NCI-H82 (cell line): ENCODE measurements at regions not wholly inside any gene's neighbourhood (a gene's known extent, or its start where the extent isn't known, plus 50 kb on each side); places are given as distances from the start of the nearest gene placed in this dataset.

Experiments used
- DNase-seq: peaks from one replicate; lab custom pipeline; 2025; lab: John Stamatoyannopoulos, UW

DNA sequence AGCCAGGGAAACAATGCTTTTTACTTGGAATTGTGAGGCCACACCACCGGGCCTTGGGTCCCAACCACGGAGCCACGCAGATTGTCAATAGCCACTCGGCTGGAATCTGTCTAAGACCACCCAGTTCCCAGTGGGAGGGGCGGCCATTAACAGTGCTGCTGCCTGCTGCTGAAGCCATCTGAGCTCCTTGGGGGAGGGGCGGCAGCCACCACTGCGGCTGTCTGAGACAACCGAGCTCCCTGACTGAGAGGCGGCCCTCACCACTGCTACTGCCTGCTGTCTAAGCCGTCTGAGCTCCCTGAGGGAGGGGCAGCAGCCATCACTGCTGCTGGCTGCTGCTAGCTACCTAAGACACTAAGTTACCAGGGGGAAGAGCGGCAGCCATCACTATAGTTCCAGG, 64.3 kb downstream of the DMRTA2 start:
- peak; percentile 75 for DNase-seq

DNA sequence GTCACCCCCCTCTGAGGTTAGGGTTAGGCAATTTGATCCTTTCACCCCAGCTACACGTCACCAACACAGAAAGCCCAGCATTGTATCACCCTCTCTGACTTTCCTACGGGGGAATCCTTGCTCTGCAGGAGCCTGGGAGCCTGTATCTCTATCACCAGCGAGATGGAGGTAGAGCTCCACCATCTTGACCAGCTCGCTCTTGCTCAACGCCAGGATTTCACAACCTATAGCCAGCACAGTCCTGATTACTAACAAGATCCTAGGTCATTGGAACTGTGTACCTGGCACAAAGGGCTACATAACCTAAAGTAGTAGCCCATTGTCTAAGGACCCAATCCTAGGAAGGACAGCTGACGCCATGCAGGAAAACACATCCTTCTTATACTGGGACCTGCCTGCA, 66.1 kb downstream of the DMRTA2 start:
- DNase-seq = no peak

DNA sequence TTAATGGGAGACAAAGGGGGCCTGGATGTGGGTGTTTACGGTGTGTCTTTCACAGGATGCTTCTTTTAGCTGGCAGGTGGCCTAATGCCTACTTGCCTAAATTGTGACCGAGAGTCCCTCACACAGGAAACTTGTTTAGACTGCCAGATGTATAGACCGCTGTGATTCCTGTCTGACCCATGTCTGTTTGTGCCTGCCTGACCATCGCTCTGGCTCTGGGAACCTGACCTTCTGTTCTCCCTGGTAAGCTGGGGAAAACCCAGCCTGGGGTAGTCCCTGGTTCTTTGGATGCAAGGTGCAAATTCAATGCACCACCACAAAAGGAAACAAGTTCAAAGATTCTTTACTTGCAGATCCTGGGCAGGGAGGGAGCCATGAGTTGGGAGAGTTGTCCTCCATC, 68.4 kb downstream of the DMRTA2 start:
- DNase-seq = no peak

DNA sequence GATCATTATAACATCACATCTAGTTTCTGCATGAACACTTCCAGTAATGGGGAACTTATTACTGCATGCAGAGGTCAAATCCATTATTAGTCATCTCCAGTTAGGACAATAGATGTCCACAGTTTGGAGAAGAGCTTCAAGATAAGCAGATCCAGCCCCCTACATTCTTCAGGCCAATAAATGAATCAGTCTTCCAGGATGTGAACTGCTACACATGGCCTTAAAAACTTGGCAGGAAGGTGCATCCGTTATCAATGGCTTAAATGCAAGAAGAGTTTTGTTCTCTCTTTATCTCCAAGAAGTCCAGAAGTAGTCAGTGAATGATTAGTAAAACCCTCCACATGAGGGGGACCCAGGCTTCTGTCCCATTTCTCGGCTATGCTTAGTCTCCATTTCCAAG, 70.8 kb downstream of the DMRTA2 start:
- no peak for DNase-seq

DNA sequence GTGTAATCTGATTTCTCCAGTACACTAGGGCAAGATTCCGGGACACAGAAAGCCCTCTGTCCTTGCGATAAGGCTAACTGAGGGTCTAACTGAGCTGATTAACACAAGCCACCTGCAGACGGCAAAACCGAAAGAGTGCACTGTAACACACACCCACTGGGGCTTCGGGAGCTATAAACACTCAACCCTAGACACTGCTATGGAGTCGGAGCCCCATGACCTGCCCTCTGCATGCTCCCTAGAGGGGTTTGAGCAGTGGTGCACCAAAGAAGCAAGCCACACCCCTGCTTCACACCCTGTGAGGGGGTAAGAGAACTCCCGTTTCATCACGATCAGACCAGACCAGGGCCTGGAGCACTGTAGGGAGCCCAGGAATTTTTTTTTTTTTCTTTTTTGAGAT, 72.4 kb downstream of the DMRTA2 start:
- DNase-seq = no peak

DNA sequence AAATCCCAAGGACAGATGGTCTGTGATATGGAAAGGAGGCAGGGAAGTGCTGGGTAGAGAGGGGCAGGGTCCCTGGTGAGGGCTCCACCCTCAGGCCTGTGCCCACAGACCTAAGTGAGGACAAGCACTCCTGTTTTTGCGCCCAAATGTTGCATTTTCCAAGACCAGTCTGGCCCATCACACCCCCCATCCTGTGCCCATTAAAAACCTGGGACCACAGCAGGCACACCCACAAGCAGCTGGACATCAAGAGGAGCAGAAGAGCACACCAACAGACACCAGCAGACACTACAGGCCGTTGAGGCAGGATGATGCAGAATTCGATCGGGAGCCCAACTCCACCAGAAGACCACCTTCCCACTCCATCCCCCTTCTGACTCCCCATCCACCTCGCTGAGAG, 72.8 kb downstream of the DMRTA2 start:
- no peak for DNase-seq

DNA sequence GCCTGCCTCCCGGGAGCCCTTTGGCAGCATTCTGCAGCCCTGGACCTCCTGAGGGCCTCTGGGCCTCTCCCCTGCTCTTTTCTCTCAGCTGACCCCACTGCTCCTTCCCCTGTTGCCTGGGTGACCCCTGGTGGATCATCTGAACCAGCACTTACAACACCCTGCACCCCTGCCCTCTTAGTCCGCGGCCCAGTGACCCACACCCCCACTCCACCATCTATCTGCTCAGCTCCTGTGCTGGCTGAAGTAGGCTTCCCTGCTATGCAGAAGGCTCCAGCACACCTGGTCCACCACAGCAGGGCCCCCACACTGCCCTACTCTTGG, 74.0 kb downstream of the DMRTA2 start:
- peak; percentile 39 for DNase-seq

DNA sequence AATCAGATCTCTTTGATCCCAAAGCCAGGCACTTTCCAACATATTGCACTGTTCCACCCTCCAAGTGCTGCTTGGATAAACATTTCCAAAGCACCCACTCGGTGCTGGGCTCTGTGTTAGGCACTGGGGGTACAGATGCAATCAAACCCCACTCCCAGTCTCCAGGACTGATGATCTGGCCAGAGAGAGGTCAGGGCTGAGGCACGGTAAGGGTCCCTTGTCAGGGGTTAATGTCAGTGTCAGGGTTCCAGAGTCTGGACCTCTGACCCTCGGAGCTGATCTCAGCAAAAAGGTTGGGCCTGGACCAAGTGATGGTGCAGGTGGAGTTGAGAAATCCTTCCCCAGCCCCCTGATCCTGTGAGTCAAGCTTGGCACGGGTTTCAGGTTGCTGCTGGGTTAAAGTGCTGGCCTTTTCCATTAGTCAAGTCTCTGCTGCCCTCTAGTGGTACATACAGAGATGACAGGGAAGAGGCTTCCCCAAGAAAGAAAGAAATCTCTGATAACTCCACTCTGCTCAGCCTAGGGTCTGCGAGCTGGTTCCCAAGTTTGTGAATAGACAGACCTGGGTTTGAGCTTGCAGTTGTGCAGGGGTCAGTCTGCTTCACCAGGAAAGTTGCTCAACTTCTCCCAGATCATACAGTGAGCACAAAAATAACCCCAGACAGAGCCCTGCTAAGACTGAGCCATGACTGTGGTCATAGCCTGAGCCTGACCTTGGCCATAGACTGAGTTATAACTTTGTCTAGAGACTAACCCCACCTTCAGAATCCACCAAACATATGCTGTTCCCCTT, 74.6 kb downstream of the DMRTA2 start:
- DNase-seq = peak; percentile 95

DNA sequence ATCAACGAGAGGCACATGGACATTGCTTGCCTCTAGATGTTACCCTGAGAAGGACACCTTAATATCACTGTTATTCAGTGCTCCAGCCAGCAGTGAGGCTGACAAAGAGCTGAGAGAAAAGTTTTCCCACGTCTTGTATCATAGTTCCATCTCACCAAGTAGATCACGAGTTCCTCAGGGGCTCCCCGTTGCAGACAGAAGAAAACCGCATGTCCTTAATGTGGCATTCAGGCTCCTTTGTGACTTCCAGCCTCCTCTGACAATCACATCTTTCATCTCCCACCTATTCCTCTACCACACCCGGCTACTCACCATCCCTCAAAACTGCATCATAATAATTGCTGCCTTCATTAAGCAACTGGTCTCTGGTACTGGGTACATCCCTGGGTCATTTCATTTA, 75.3 kb downstream of the DMRTA2 start:
- no peak for DNase-seq

DNA sequence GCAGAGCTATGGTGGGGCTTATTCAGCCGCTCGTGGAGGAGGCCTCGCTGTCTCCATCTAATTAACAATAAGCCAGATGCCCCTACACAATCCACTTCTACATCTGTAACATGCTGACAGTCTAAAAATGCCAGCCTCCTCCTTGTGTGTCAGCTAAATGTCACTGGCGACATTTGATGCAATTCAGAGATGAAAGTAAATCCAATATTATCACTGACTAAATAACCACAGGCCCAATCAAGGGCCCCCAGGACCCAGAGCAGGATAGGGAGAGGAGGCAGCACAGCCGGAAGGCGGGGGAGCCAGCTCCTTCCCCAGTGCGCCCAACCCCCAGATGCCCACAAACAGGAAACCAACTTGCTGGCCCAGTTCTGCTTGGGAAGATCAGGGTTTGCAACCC, 76.6 kb downstream of the DMRTA2 start:
- peak; percentile 23 for DNase-seq

DNA sequence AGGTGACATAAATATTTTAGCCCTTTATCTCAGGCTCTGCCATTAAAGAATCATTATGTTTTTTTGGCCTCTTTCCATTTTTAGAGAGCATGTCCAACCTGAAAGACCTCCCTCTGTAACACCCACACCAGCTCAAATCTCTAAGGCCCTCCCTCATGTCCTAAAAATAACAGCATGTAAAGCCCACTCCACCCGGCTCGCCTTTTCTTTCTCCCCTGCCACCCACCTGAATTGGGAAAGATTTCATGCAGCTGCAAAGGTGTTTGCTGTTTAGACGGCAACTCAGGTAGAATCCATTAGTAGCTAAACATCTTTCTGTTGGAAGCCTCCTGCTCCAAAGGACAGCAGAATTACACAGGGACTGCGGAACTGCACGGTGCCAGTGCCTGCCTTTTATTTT, 79.9 kb downstream of the DMRTA2 start:
- DNase-seq = no peak

DNA sequence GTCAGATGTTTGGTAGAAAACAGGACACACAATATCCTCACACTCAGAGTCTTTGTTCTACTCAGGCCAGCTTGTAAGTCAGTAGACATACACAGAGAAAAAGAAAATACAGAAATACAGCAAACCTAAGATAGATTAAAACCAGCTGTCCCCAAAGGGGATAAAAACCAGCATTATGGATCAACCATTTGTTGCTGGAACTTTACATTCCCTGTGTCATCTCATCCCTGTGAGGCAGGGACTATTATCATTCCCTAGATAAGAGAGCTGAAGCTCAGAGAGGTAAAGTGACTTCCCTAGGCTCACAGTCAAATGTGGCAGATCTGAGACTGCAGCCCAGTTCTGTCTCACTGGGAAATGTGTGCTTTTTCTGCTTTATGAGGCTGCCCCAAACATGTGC, 80.7 kb downstream of the DMRTA2 start:
- no peak for DNase-seq

DNA sequence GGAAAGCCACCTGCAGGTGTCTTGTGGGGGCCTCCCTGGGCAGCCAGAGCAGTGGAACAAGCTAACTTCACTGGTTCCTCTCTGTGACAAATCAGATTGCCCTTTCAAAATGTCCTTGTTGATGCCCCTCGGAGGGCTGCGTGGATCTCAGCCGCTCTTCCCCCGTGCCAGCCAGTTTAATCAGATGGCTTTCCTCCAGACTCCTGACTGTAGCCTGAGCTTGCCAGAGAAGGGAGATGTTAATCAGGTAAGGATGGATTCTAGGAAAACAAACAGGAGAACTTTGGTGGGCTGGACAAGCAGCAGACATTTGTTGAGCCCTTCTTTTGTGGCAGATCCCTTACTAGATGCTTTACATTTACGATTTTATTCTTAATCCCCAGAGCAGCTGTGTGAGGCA, 88.2 kb downstream of the DMRTA2 start:
- peak; percentile 10 for DNase-seq

DNA sequence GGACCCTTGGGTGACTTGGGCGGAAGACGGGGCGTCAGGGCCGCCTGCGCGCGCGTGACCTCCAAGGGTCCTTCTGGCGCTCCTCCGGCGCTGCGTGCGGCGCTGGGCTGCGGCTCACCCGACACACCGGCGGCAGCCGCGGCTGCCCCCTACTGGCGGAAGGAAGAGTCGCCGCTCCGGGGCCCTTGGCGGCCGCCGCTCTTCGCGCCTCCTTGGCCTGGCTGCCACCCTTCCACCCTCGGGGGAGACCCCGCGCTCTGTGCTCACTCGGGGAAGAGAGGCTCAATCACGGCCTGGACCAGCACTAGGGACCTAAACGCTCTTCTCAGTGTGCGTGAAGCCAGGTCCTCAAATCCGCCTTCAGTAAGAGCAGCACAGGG, 89.7 kb downstream of the DMRTA2 start:
- no peak for DNase-seq

DNA sequence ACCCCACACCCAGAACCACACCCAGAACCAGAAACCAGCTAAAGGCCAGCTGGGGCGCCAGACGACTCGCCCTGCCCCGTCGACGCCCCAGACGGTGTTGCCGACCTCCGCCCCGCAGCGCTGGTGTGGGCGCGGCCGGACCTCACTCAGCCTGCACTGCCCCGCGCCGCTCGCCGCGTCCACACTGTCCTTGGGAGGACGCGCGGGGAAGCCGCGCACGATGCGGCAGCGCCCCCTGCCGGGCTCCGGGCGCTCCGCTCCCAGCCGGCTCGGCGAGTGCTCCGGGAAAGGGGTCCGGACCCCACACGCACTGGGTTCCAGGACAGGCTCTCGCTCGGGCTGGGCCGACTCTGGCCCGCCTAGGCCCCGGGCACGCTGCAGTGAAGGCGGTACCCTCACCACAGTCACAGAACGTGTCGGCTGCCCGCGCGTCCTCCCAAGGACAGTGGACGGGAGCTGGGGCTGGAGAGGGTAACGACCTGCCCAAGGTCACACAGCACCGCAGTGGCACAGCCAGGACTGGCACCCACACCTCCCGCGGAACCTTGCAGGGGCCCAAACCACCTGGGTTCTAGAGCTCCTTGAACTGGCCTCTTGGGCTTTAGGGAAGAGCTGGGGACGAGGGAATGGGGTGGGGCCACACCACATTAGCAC, 90.2 kb downstream of the DMRTA2 start:
- DNase-seq = no peak

DNA sequence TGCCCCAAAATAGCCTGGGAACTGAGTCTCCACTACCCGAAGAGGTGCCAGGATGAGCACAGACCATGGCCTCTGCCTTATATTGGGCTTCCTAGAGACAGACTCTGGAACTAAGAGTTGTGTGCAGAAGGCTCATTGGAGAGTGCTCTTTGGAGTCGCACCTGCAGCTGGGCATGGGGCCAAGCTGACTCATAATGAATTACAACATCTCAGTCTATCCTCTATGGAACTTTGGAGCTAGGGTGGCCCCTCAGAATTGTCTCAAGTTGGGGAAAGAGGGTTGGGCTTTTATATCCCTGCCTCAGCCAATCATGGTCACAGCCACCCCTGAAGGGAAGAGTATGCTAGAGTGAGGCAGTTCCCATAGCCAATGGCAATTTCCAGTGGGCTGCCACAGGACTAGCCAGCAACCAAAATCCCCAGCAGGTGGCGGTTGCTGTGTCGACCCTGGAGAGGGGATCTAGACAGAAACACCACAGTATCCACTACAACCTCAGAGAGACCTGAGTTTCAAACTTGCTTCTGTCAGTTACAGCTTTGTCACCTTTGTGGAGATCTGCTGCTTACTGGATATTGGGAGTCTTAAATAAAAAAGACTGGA, 93.8 kb downstream of the DMRTA2 start:
- peak; percentile 36 for DNase-seq

DNA sequence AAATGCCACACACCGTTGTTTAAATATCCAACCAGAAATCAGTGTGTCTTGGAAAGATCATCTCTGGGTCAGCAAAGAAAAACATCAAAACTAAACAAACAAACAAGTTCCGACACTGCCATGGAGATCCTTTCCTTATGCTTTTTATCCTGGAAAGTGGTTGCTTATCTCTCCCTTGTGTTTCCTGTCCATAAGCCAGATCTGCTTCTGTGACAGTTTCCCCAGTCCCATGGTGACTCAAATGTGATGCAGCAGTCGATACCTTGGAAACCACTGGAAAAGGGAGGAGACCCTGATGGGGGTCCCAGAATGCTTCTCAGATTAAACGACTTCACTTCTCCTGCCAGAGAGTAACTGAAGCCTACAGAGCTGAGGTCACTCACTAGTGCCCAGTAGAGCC, 94.7 kb downstream of the DMRTA2 start:
- no peak for DNase-seq

DNA sequence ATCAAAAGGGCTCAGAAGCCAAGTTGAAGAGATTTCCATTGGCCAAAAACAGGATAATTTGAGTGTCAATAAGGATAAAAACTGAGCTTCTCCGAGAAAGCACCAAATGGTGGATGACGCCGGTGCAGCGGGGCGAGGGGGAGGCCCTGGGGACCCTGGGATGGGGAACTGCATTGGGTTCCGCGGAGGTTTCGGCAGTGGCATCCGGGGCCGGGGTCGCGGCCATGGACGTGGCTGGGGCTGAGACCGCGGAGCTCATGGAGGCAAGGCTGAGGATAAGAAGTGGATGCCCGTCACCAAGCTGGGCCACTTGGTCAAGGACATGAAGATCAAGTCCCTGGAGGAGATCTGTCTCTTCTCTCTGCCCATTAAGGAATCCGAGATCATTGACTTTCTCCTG, 97.2 kb downstream of the DMRTA2 start:
- DNase-seq = no peak

DNA sequence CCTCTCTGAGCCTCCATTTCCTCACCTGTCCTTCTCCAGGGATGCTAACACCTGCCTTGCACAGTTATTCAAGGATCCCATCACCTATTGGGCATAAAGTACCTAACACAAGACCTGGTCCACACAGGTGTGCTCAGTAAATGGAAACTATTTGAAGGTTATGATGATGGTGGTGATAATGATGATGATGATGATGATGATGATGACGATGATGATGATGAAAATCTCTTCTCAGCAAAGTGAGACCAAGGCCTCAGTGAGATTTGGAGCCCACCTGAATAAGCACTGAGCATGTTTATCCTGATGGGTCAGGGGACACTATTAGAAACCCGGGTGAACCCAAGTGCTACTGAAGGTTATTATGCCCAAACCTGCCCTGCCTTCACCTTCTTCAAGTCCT, 100.7 kb downstream of the DMRTA2 start:
- DNase-seq = no peak

DNA sequence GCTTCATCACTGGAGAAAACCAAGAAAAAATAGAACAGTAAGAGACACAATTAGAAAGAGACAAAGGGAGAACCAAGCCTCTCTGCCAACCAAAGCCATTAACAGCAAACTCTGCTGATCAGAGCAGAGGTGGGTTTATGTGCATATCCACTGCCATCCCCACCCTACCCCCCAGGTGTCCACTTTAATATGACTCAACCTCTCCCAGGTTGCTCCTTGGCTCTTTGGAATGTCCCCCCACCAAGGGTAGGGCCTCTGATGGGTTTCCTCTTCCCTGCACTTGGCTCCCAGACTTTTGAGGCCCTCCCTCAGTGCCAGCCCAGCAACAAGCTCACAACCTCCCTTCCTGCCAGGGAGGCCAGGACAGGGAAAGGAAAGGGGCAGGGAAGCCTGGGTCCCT, 104.8 kb downstream of the DMRTA2 start:
- no peak for DNase-seq

DNA sequence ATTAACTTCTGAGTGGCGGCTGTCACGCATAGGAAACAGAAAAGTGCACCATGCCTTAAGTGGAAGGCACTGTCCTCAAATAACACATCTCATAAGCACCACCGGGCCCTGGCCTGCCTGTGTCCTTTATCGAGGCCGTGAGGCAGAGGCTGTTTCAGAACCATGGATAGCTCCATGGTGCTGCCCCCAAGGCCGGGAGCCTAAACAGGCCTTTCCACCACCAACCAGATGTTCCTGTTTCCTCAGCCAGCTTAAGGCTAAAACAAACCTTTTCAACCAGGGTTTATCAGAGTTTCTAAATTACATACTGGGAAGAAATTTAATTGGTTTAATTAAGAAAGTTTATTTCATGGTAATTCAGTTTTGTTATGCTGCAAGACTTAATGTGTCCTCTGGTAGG, 114.4 kb downstream of the DMRTA2 start:
- peak; percentile 45 for DNase-seq

DNA sequence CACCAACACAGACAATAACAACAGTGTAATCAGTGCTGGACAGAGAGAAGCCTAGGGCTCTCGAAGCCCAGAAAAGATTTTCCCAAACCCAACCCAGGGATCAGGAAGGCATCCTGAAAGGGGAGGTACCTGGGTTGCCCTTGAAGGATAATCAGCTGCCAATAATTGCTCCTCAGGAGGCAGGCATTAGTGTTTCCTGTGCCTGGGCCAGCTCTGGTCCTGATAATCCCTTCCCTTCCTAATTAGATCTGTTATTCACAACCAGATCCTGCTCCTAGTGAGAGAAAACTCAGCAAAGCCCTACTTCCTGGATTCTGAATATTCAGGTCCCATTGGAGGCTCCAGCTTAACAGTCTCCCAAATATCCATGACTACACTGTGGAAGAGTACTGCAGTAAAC, 117.4 kb downstream of the DMRTA2 start:
- peak; percentile 97 for DNase-seq

DNA sequence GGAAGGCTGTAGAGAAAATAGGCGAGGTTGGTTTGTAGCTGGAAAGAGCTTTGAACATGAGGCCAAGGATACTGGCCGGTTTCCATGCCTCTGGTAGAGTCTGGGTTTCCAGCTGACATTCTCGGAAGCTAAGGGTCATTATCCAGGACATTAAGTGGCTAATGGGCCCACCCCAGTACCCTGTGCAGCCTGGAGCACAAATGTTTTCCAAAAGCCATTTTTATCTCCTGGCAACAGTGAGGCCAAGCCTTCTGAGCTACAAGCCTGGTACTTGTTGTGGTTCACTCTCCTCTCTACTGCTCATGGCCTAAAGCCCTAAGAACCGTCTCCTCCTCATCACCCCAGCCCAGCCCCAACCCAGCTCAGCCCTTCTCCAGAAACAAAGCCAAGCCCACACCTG, 122.9 kb downstream of the DMRTA2 start:
- no peak for DNase-seq

DNA sequence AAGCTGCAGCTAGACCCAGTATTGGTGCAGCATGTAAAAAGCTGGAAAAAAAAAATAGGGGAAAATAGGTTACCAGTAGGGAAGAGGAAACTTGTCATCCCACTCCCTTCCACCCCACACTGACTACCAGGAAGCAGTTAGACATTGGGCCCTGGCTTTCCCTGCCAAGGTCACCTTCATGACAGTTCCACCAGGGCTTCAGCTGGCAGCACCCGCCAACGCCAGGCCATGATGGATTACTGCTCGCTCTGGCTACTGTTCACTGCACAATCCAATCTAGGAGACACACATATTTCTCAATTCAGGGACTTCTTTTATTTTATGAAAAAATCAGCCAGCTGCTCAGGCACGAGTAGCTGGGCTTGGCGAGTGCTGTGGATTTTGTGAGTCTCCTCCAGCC, 127.7 kb downstream of the DMRTA2 start:
- no peak for DNase-seq
